Uterus (tissue), 3 donors: ENCODE measurements at regions not wholly inside any gene's neighbourhood (a gene's known extent, or its start where the extent isn't known, plus 50 kb on each side); places are given as distances from the start of the nearest gene placed in this dataset.

Experiments
- DNase-seq, 2 donors: peaks; one replicate each; pipeline ENCODE4 v3.0.0-alpha.2; 2019 to 2020
- H3K27ac ChIP-seq, 2 donors: fragments of 200-600 bp; sonication (generic); 1 replicate in 1 of 2; 2 replicates in 1 of 2; pipeline ENCODE4 v1.5.1; 2016 to 2018
- H3K27me3 ChIP-seq, 2 donors: fragments of 200-600 bp; sonication (generic); one replicate each; pipeline ENCODE4 v1.5.1; 2018 to 2019; ENCODE audit warnings: control low read depth in 1 of 2
- H3K36me3 ChIP-seq, 2 donors: fragments of 200-600 bp; sonication (generic); one replicate each; pipeline ENCODE4 v1.5.1; 2019; ENCODE audit warnings: control low read depth in 1 of 2
- H3K4me1 ChIP-seq, 2 donors: fragments of 200-600 bp; sonication (generic); one replicate each; pipeline ENCODE4 v1.5.1; 2018 to 2019; ENCODE audit warnings: control low read depth in 1 of 2
- H3K4me3 ChIP-seq, 2 donors: fragments of 200-600 bp; sonication (generic); 1 replicate in 1 of 2; 2 replicates in 1 of 2; pipeline ENCODE4 v1.5.1; 2018 to 2019; ENCODE audit warnings: mild to moderate bottlenecking in 1 of 2
- H3K9me3 ChIP-seq, 2 donors: fragments of 200-600 bp; sonication (generic); one replicate each; pipeline ENCODE4 v1.5.1; 2019; ENCODE audit warnings: control low read depth in 1 of 2
- POLR2A ChIP-seq, 2 donors: fragments of 450-650 bp; IDR thresholded peaks; one replicate each; pipeline ENCODE4 v1.6.1; 2016; ENCODE audit warnings: antibody characterized with exemption in 2 of 2, mild to moderate bottlenecking in 1 of 2, moderate library complexity in 1 of 2
- intact Hi-C: fragments of 100-400 bp; cut with DNase I; formaldehyde crosslinking; loops from one replicate; pipeline ENCODE4 v1.15.1; 2023; ENCODE audit warnings: low total_unique reads
- TF ChIP-seq, protein P1 (sequence below), 4 experiments: fragments of 200-600 bp in 2 of 4; fragments of 450-650 bp in 2 of 4; sonication (generic) in 2 of 4; IDR thresholded peaks; one replicate each; pipeline ENCODE4 v1.5.1; 2016 to 2019; ENCODE audit warnings: antibody characterized with exemption in 4 of 4, mild to moderate bottlenecking in 2 of 4, moderate library complexity in 1 of 4
- donor health status: DM: yes; HTN: yes; CAD: no.

DNA sequence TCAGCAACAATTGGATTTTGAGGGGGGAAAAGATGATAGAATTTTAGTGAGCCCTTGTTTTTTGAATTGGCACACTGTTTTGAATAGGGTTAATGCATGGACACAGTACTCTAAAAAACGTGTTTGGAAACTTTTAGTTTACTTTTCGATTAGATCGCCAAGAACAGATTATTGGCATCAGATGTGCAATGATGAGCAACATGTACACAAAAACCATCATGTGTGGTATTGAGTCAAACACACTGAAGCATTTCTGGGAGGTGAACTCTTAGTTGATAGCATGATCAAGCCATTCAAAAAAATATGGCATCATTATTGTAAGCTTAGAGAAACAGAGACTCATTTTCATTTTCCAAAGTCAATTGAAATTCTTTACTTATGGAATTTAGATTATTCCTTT lies 329.2 kb downstream of the ADAMTS20 start:
- H3K4me3 ChIP-seq, result no peak overlapping the region
- intact Hi-C loops, result no loop called here
- no peak for TF ChIP-seq POLR2A (IDR thresholded peaks at IDR 0.05)
- TF ChIP-seq, protein P1, sequence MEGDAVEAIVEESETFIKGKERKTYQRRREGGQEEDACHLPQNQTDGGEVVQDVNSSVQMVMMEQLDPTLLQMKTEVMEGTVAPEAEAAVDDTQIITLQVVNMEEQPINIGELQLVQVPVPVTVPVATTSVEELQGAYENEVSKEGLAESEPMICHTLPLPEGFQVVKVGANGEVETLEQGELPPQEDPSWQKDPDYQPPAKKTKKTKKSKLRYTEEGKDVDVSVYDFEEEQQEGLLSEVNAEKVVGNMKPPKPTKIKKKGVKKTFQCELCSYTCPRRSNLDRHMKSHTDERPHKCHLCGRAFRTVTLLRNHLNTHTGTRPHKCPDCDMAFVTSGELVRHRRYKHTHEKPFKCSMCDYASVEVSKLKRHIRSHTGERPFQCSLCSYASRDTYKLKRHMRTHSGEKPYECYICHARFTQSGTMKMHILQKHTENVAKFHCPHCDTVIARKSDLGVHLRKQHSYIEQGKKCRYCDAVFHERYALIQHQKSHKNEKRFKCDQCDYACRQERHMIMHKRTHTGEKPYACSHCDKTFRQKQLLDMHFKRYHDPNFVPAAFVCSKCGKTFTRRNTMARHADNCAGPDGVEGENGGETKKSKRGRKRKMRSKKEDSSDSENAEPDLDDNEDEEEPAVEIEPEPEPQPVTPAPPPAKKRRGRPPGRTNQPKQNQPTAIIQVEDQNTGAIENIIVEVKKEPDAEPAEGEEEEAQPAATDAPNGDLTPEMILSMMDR (IDR thresholded peaks at IDR 0.05), result no peak

DNA sequence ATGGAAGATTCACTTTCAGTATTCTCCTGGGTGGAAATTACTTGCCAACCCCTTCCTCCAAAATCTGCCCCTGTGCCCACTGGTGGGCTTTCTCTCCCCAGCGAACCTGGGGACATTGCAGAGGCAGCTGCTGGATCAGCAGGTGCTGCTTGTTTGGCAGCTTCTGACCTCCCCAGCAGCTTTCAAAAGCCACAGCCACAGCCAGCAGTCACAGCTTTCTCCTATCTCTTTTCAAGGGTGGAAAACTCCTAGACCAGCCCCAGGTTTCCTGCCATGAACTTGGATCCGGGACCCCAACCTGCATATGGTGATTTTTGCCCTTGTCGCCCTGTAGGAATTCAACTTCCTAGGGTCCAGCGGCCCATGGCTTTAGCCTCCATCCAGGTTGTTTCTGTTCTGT lies 330.8 kb downstream of the ADAMTS20 start:
- no peak for DNase-seq
- TF ChIP-seq POLR2A (IDR thresholded peaks at IDR 0.05), result no peak
- TF ChIP-seq, protein P1 (IDR thresholded peaks at IDR 0.05), result no peak
- H3K9me3 ChIP-seq, result no peaks in the 10 kb centered on the region
- no peak overlapping the region for H3K4me3 ChIP-seq
- H3K27ac ChIP-seq, result no peak overlapping the region
- H3K4me1 ChIP-seq, result no peaks in the 10 kb centered on the region
- intact Hi-C loops, result no loop called here
- H3K36me3 ChIP-seq, result no peaks in the 10 kb centered on the region
- H3K27me3 ChIP-seq, result no peaks in the 10 kb centered on the region

More for the DNA sequence above, 329.2 kb downstream of the ADAMTS20 start:
- Histone ChIP-seq H3K27me3 (no peaks in the 10 kb centered on the region), H3K27ac (no peak overlapping the region), H3K9me3 (no peaks in the 10 kb centered on the region), H3K4me1 (no peaks in the 10 kb centered on the region), H3K36me3 (no peaks in the 10 kb centered on the region)
- DNase-seq, result no peak

DNA sequence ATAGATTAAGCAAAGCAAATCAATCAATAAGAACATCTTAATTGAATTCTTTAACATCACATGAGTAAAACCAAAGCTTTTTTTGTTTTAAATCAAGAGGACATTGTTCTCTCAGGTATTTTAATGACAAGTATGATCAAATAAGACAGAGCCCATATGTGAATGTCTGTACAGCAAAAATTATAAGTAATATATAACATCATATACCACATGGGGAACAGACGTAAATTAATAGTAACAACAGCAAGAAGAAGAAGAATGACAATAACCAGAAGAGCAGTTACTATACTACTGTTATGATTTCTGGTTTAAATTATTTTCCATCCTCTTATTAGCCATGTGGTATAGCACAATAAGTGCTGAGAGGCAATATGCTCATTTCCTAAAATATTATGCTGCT lies 335.5 kb downstream of the ADAMTS20 start:
- DNase-seq, result no peak

DNA sequence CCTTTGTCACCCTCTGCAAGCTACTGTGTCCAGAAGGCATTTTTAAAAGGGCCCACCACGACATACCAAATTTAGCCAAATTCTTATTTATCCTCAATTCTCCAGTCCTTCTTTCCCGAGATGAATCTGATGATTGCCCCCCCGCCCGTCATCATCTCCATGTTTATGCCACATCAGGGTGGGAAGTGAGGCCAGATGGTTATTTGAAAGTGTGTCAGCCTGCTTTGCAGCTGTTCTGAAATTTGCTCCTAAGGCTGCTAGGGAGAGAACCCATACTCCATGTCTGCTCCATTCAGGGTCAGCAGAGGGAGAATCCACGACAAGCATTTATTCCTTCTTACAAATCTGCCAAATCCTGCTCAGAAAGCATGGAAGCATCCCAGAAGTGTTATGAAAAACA lies 337.8 kb downstream of the ADAMTS20 start:
- no peaks in the 10 kb centered on the region for H3K36me3 ChIP-seq
- H3K4me3 ChIP-seq, result no peak overlapping the region
- no peaks in the 10 kb centered on the region for H3K9me3 ChIP-seq
- DNase-seq, result no peak
- intact Hi-C loops, result no loop called here
- peaks cover 0 to 5% of the 10 kb centered on the region in 2 donors for H3K4me1 ChIP-seq
- H3K27me3 ChIP-seq, result no peaks in the 10 kb centered on the region
- no peak for TF ChIP-seq POLR2A (IDR thresholded peaks at IDR 0.05)
- TF ChIP-seq, protein P1 (IDR thresholded peaks at IDR 0.05), result no peak
- no peak overlapping the region for H3K27ac ChIP-seq

More for the DNA sequence above, 335.5 kb downstream of the ADAMTS20 start:
- intact Hi-C loops, result no loop called here
- H3K27me3 ChIP-seq, result no peaks in the 10 kb centered on the region
- H3K27ac ChIP-seq, result no peak overlapping the region
- H3K36me3 ChIP-seq, result no peaks in the 10 kb centered on the region
- TF ChIP-seq POLR2A (IDR thresholded peaks at IDR 0.05), result no peak
- TF ChIP-seq, protein P1 (IDR thresholded peaks at IDR 0.05), result no peak
- H3K4me1 ChIP-seq, result no peaks in the 10 kb centered on the region
- no peak overlapping the region for H3K4me3 ChIP-seq
- H3K9me3 ChIP-seq, result no peaks in the 10 kb centered on the region

DNA sequence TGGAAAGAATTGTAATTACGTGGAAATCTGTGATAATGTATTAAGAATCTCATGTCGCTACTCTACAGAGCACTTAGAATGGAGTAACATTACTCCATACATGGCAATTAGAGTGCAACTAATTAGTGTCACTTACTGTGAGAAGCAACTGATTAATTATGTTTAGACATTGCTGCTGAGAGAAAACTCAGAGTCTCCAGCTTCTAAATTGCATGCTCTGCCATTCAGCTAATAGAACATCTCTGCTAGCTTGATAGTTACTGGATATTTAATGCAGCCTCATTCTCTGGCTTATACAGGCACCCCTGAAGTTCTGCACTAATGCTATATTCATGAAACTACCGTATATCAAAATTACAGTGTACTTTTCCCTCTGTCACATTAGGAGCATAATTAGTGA lies 338.4 kb downstream of the ADAMTS20 start:
- intact Hi-C loops, result no loop called here
- TF ChIP-seq, protein P1 (IDR thresholded peaks at IDR 0.05), result no peak
- no peak for TF ChIP-seq POLR2A (IDR thresholded peaks at IDR 0.05)
- Histone ChIP-seq H3K27me3 (no peaks in the 10 kb centered on the region), H3K36me3 (no peaks in the 10 kb centered on the region), H3K4me3 (no peak overlapping the region), H3K4me1 (peaks cover 0 to 5% of the 10 kb centered on the region in 2 donors), H3K27ac (no peak overlapping the region), H3K9me3 (no peaks in the 10 kb centered on the region)
- no peak for DNase-seq
